IMR-90 (cell line): ENCODE measurements at regions not wholly inside any gene's neighbourhood (a gene's known extent, or its start where the extent isn't known, plus 50 kb on each side); places are given as distances from the start of the nearest gene placed in this dataset.

Experiments
- ATAC-seq: fragments of 200-7000 bp; cut with Tn5 transposase; 2 replicates; pipeline ENCODE4 v1.9.1; 2020; ENCODE audit warnings: low read depth, mild to moderate bottlenecking, moderate library complexity
- BruUV-seq: library from RNA; stranded (reverse); fragments of 400-500 nt; replicated peaks from 2 replicates; lab custom pipeline; 2021; lab: Mats Ljungman, UMichigan
- CTCF ChIA-PET: fragments of 300-600 bp; formaldehyde crosslinking; extraction: SDS; loops from one replicate; lab custom pipeline; 2021; ENCODE audit warnings: antibody characterized with exemption; lab: Yijun Ruan, JAX
- POLR2A ChIA-PET: fragments of 300-600 bp; sonication (Branson Sonifier 250); formaldehyde crosslinking; loops from one replicate; lab custom pipeline; 2022; ENCODE audit warnings: antibody characterized with exemption; ENCODE audit not compliant: unreplicated experiment; lab: Charles Lee
- DNase-seq: peaks from one replicate; pipeline ENCODE4 v3.0.0; 2013
- H2AFZ ChIP-seq: replicated peaks from 2 replicates; pipeline ENCODE3; 2013; ENCODE audit warnings: low read length, mild to moderate bottlenecking; ENCODE audit not compliant: poor library complexity
- H2AK5ac ChIP-seq: 2 replicates; pipeline ENCODE4 v1.6.1; 2013; ENCODE audit warnings: low read depth, low read length, inconsistent platforms
- H2AK9ac ChIP-seq: replicated peaks from 2 replicates; pipeline ENCODE3; 2013; ENCODE audit warnings: mild to moderate bottlenecking, low read depth, low read length, moderate library complexity; ENCODE audit not compliant: poor library complexity
- H2BK120ac ChIP-seq: 2 replicates; pipeline ENCODE4 v1.6.1; 2013; ENCODE audit warnings: low read depth, low read length, inconsistent platforms
- H2BK15ac ChIP-seq: 3 replicates; pipeline ENCODE4 v1.6.1; 2013; ENCODE audit warnings: low read depth, low read length, inconsistent platforms
- H2BK20ac ChIP-seq: 2 replicates; pipeline ENCODE4 v1.6.1; 2013; ENCODE audit warnings: low read depth, mild to moderate bottlenecking, inconsistent platforms, low read length, moderate library complexity
- H2BK5ac ChIP-seq: 2 replicates; pipeline ENCODE4 v1.6.1; 2013; ENCODE audit warnings: mild to moderate bottlenecking, low read depth, low read length, inconsistent platforms; ENCODE audit not compliant: poor library complexity, severe bottlenecking
- H3K14ac ChIP-seq: replicated peaks from 2 replicates; pipeline ENCODE4 v1.6.1; 2013; ENCODE audit warnings: low read depth, low read length, inconsistent platforms
- H3K18ac ChIP-seq: 2 replicates; pipeline ENCODE4 v1.6.1; 2013; ENCODE audit warnings: low read depth, low read length, control low read depth
- H3K23ac ChIP-seq: 2 replicates; pipeline ENCODE4 v1.6.1; 2013; ENCODE audit warnings: low read depth, low read length, inconsistent platforms
- H3K27ac ChIP-seq: 2 replicates; pipeline ENCODE4 v1.5.1; 2013; ENCODE audit warnings: mild to moderate bottlenecking, control low read depth, low read length; ENCODE audit not compliant: insufficient read depth
- H3K27me3 ChIP-seq: 2 replicates; pipeline ENCODE4 v1.6.1; 2013; ENCODE audit warnings: low read length; ENCODE audit not compliant: control insufficient read depth, insufficient read depth
- H3K36me3 ChIP-seq: 2 replicates; pipeline ENCODE4 v1.6.1; 2013; ENCODE audit warnings: low read length, mixed read lengths; ENCODE audit not compliant: control insufficient read depth, insufficient read depth
- H3K4ac ChIP-seq: 2 replicates; pipeline ENCODE4 v1.6.1; 2013; ENCODE audit warnings: low read depth, low read length, inconsistent platforms
- H3K4me1 ChIP-seq: 2 replicates; pipeline ENCODE4 v1.6.1; 2013; ENCODE audit warnings: low read length, mixed read lengths; ENCODE audit not compliant: control insufficient read depth, insufficient read depth
- H3K4me2 ChIP-seq: 2 replicates; pipeline ENCODE4 v1.6.1; 2013; ENCODE audit warnings: low read depth, mild to moderate bottlenecking, control low read depth, low read length, moderate library complexity
- H3K4me3 ChIP-seq: 2 replicates; pipeline ENCODE4 v1.5.1; 2013; ENCODE audit warnings: low read depth, mild to moderate bottlenecking, control low read depth, low read length, moderate library complexity; ENCODE audit not compliant: insufficient read depth
- H3K56ac ChIP-seq: 2 replicates; pipeline ENCODE4 v1.6.1; 2013; ENCODE audit warnings: low read length, inconsistent platforms; ENCODE audit not compliant: insufficient read depth; ENCODE audit errors: extremely low read depth
- H3K79me1 ChIP-seq, 2 experiments: 2 replicates each; pipeline ENCODE4 v1.6.1; 2013; ENCODE audit warnings: low read length in 2 of 2, inconsistent platforms in 1 of 2, low read depth in 1 of 2
- H3K9ac ChIP-seq: 2 replicates; pipeline ENCODE4 v1.6.1; 2013; ENCODE audit warnings: low read depth, low read length, control low read depth
- H3K9me1 ChIP-seq: 2 replicates; pipeline ENCODE4 v1.6.1; 2013; ENCODE audit warnings: low read length, inconsistent platforms; ENCODE audit not compliant: insufficient read depth
- H3K9me3 ChIP-seq: 2 replicates; pipeline ENCODE4 v1.6.1; 2013; ENCODE audit warnings: low read length; ENCODE audit not compliant: control insufficient read depth, insufficient read depth
- H4K20me1 ChIP-seq: 2 replicates; pipeline ENCODE4 v1.6.1; 2013; ENCODE audit warnings: low read length, inconsistent platforms; ENCODE audit not compliant: insufficient read depth
- H4K5ac ChIP-seq: 2 replicates; pipeline ENCODE4 v1.6.1; 2013; ENCODE audit warnings: mild to moderate bottlenecking, low read depth, low read length, control low read depth
- H4K8ac ChIP-seq, 2 experiments: 2 replicates each; pipeline ENCODE4 v1.6.1; 2013; ENCODE audit warnings: low read depth in 2 of 2, low read length in 2 of 2, control low read depth in 1 of 2, inconsistent platforms in 1 of 2
- H4K91ac ChIP-seq: 2 replicates; pipeline ENCODE4 v1.6.1; 2013; ENCODE audit warnings: low read depth, low read length, inconsistent platforms; ENCODE audit not compliant: insufficient read depth
- BHLHE40 ChIP-seq: fragments of 150-350 bp; IDR thresholded peaks from 2 replicates; pipeline ENCODE4 v1.6.1; 2016; ENCODE audit warnings: mild to moderate bottlenecking, low read depth, low read length
- CEBPB ChIP-seq: IDR thresholded peaks from 2 replicates; pipeline ENCODE4 v1.6.1; 2012; ENCODE audit warnings: low read depth, low read length, improper control_type of control experiment
- CHD1 ChIP-seq: IDR thresholded peaks from 2 replicates; pipeline ENCODE4 v1.6.1; 2012; ENCODE audit warnings: low read depth, low read length, improper control_type of control experiment
- CTCF ChIP-seq: conservative IDR thresholded peaks from 2 replicates; pipeline ENCODE4 v1.5.1; 2012; ENCODE audit warnings: mild to moderate bottlenecking, low read depth, low read length, improper control_type of control experiment
- FOS ChIP-seq: fragments of 150-350 bp; IDR thresholded peaks from 2 replicates; pipeline ENCODE4 v1.6.1; 2016; ENCODE audit warnings: low read depth, low read length
- MAFK ChIP-seq: IDR thresholded peaks from 2 replicates; pipeline ENCODE4 v1.6.1; 2012; ENCODE audit warnings: low read depth, low read length, improper control_type of control experiment
- MAZ ChIP-seq: IDR thresholded peaks from 2 replicates; pipeline ENCODE4 v1.6.1; 2012; ENCODE audit warnings: low read depth, mild to moderate bottlenecking, low read length, improper control_type of control experiment, moderate library complexity, borderline replicate concordance
- MXI1 ChIP-seq: IDR thresholded peaks from 2 replicates; pipeline ENCODE4 v1.6.1; 2012; ENCODE audit warnings: low read depth, mild to moderate bottlenecking, low read length, moderate library complexity, borderline replicate concordance
- NFE2L2 ChIP-seq: fragments of 150-350 bp; IDR thresholded peaks from 2 replicates; pipeline ENCODE4 v1.6.1; 2016; ENCODE audit warnings: low read depth, mild to moderate bottlenecking, low read length
- POLR2A ChIP-seq: IDR thresholded peaks from 2 replicates; pipeline ENCODE4 v1.6.1; 2012; ENCODE audit warnings: mild to moderate bottlenecking, low read depth, low read length
- RAD21 ChIP-seq: IDR thresholded peaks from 2 replicates; pipeline ENCODE4 v1.6.1; 2012; ENCODE audit warnings: low read length, improper control_type of control experiment
- RCOR1 ChIP-seq: IDR thresholded peaks from 2 replicates; pipeline ENCODE4 v1.6.1; 2012; ENCODE audit warnings: mild to moderate bottlenecking, low read length, improper control_type of control experiment; ENCODE audit not compliant: insufficient replicate concordance
- RFX5 ChIP-seq: IDR thresholded peaks from 2 replicates; pipeline ENCODE4 v1.8.0; 2012; ENCODE audit warnings: low read depth, mild to moderate bottlenecking, low read length, moderate library complexity
- SMC3 ChIP-seq: fragments of 150-350 bp; IDR thresholded peaks from 2 replicates; pipeline ENCODE4 v1.6.1; 2016; ENCODE audit warnings: low read depth, mild to moderate bottlenecking, antibody characterized with exemption, low read length, moderate library complexity
- USF2 ChIP-seq: fragments of 150-350 bp; IDR thresholded peaks from 2 replicates; pipeline ENCODE4 v1.6.1; 2017; ENCODE audit warnings: mild to moderate bottlenecking, antibody characterized with exemption, low read length, low read depth
- WGBS, 2 experiments: methylation state at CpG; one replicate each; pipeline versions ENCODE4 v1.1.5 to v1.1.7; 2013; ENCODE audit warnings: missing lambda C conversion rate in 2 of 2; ENCODE audit not compliant: insufficient read length in 1 of 2; ENCODE audit errors: extremely low coverage in 2 of 2; 5-methylcytosine and 5-hydroxymethylcytosine counted together
- dilution Hi-C: fragments of 300-500 bp; cut with HindIII; formaldehyde crosslinking; loops from one replicate; pipeline ENCODE4 v1.14.3; 2018; ENCODE audit warnings: low sequenced_read_pairs; ENCODE audit not compliant: unreplicated experiment
- in situ Hi-C: fragments of 300-500 bp; cut with MboI; formaldehyde crosslinking; loops from 3 replicates; pipeline ENCODE4 v1.14.3; 2019; ENCODE audit warnings: low sequenced_read_pairs, inconsistent platforms, mixed read lengths
- intact Hi-C: fragments of 100-400 bp; cut with micrococcal nuclease; formaldehyde crosslinking; loops from 2 replicates; pipeline ENCODE4 v1.10.0; 2022
- TF ChIP-seq, protein P1 (sequence below): fragments of 150-350 bp; IDR thresholded peaks from 2 replicates; pipeline ENCODE4 v1.6.1; 2016; ENCODE audit warnings: low read depth, mild to moderate bottlenecking, low read length, moderate library complexity, borderline replicate concordance

- no peak for ATAC-seq
- H3K27me3 ChIP-seq, result no peaks in the 10 kb centered on the region
- H3K14ac ChIP-seq, result no peak overlapping the region
- no peak overlapping the region for H4K5ac ChIP-seq
- H3K4me2 ChIP-seq, result no peak overlapping the region
- no peaks in the 10 kb centered on the region for H3K36me3 ChIP-seq
- BruUV-seq, result no TSS peak
- no peak overlapping the region for H2AK5ac ChIP-seq
- no peak overlapping the region for H3K4ac ChIP-seq
- ChIA-PET POLR2A (no interaction called here), CTCF (no interaction called here)
- no peak overlapping the region for H2BK20ac ChIP-seq
- H3K4me1 ChIP-seq, result no peaks in the 10 kb centered on the region
- no peak overlapping the region for H4K8ac ChIP-seq
- H3K9me1 ChIP-seq, result no peaks in the 10 kb centered on the region
- no peak overlapping the region for H3K56ac ChIP-seq
- H3K18ac ChIP-seq, result no peak overlapping the region
- no peak for DNase-seq
- in situ Hi-C loops (no loop called here), dilution Hi-C loops (no loop called here), intact Hi-C loops (no loop called here)
- H4K20me1 ChIP-seq, result no peaks in the 10 kb centered on the region
- H3K4me3 ChIP-seq, result no peak overlapping the region
- H2AFZ ChIP-seq, result no peak overlapping the region
- H2BK15ac ChIP-seq, result no peak overlapping the region
- peaks cover 13% of the 10 kb centered on the region for H3K9me3 ChIP-seq
- WGBS, 2 experiments, result no CpG with 5 or more reads among the region's 6 CpGs
- H2BK5ac ChIP-seq, result no peak overlapping the region
- no peaks in the 10 kb centered on the region for H3K79me1 ChIP-seq
- no peak overlapping the region for H3K27ac ChIP-seq
- H4K91ac ChIP-seq, result no peak overlapping the region
- H3K9ac ChIP-seq, result no peak overlapping the region
- H2AK9ac ChIP-seq, result no peak overlapping the region
- TF ChIP-seq POLR2A (no peak), RAD21 (no peak), CHD1 (no peak), MXI1 (no peak), RFX5 (no peak), FOS (no peak), MAZ (no peak), RCOR1 (no peak), CTCF (no peak), SMC3 (no peak), MAFK (no peak), CEBPB (no peak), NFE2L2 (no peak), USF2 (no peak), BHLHE40 (no peak)
- TF ChIP-seq, protein P1, sequence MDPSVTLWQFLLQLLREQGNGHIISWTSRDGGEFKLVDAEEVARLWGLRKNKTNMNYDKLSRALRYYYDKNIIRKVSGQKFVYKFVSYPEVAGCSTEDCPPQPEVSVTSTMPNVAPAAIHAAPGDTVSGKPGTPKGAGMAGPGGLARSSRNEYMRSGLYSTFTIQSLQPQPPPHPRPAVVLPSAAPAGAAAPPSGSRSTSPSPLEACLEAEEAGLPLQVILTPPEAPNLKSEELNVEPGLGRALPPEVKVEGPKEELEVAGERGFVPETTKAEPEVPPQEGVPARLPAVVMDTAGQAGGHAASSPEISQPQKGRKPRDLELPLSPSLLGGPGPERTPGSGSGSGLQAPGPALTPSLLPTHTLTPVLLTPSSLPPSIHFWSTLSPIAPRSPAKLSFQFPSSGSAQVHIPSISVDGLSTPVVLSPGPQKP, result no peak
- no peak overlapping the region for H2BK120ac ChIP-seq
- no peak overlapping the region for H3K23ac ChIP-seq
Measured at GRCh38 chr20:55649254-55649653, 356.1 kb downstream of the CBLN4 start.
